CD4-positive, alpha-beta T cell (primary cell): ENCODE measurements at regions not wholly inside any gene's neighbourhood (a gene's known extent, or its start where the extent isn't known, plus 50 kb on each side); places are given as distances from the start of the nearest gene placed in this dataset.

Source experiments
- ATAC-seq: fragments of 200-7000 bp; cut with Tn5 transposase; one replicate; pipeline ENCODE4 v1.10.0; 2022; ENCODE audit warnings: mild to moderate bottlenecking; ENCODE audit not compliant: poor library complexity
- CTCF ChIA-PET: fragments of 350-600 bp; sonication (Branson Sonifier 250); formaldehyde crosslinking; loops from one replicate; lab custom pipeline; 2021; ENCODE audit warnings: antibody characterized with exemption, inconsistent platforms; lab: Charles Lee
- POLR2A ChIA-PET: fragments of 350-600 bp; sonication (Branson Sonifier 250); formaldehyde crosslinking; loops from one replicate; lab custom pipeline; 2021; ENCODE audit warnings: antibody characterized with exemption, inconsistent platforms; lab: Charles Lee
- DNase-seq, 14 experiments: peaks; one replicate each; pipeline ENCODE4 v3.0.0-alpha.2; 2013 to 2020; ENCODE audit warnings: mixed read lengths in 2 of 14
- H3K27ac ChIP-seq, 2 donors: one replicate each; pipeline versions ENCODE4 v1.5.1 to v1.7.0; 2013; ENCODE audit warnings: low read length in 2 of 2, low read depth in 1 of 2, mild to moderate bottlenecking in 1 of 2
- H3K27me3 ChIP-seq, 2 experiments: 1 replicate in 1 of 2; 2 replicates in 1 of 2; pipeline versions ENCODE4 v1.6.1 to v1.7.0; 2013; ENCODE audit warnings: low read length in 2 of 2, control low read depth in 1 of 2, mild to moderate bottlenecking in 1 of 2, moderate library complexity in 1 of 2; ENCODE audit not compliant: insufficient read depth in 2 of 2, control insufficient read depth in 1 of 2
- H3K36me3 ChIP-seq: one replicate; pipeline ENCODE4 v1.6.1; 2013; ENCODE audit warnings: low read length, control low read depth; ENCODE audit not compliant: insufficient read depth
- H3K4me1 ChIP-seq: one replicate; pipeline ENCODE4 v1.6.1; 2013; ENCODE audit warnings: low read length, control low read depth; ENCODE audit not compliant: insufficient read depth
- H3K4me3 ChIP-seq: one replicate; pipeline ENCODE4 v1.5.1; 2013; ENCODE audit warnings: mild to moderate bottlenecking, low read length, moderate library complexity
- H3K9me3 ChIP-seq, 2 experiments: 1 replicate in 1 of 2; 2 replicates in 1 of 2; pipeline versions ENCODE4 v1.6.1 to v1.7.0; 2013; ENCODE audit warnings: low read length in 2 of 2, mild to moderate bottlenecking in 2 of 2, control low read depth in 1 of 2, moderate library complexity in 1 of 2; ENCODE audit not compliant: control insufficient read depth in 1 of 2, insufficient read depth in 1 of 2
- H3K27ac Mint-ChIP-seq: one replicate; pipeline ENCODE4 v1.8.0; 2020; ENCODE audit warnings: mixed read lengths
- H3K27me3 Mint-ChIP-seq: one replicate; pipeline ENCODE4 v1.8.0; 2021; ENCODE audit warnings: mixed read lengths
- H3K36me3 Mint-ChIP-seq: one replicate; pipeline ENCODE4 v1.8.0; 2021; ENCODE audit warnings: low read depth, mixed read lengths
- H3K4me1 Mint-ChIP-seq: one replicate; pipeline ENCODE4 v1.8.0; 2021; ENCODE audit warnings: low read depth, mixed read lengths
- H3K4me3 Mint-ChIP-seq: one replicate; pipeline ENCODE4 v1.8.0; 2020; ENCODE audit warnings: mild to moderate bottlenecking, mixed read lengths
- H3K9me3 Mint-ChIP-seq: one replicate; pipeline ENCODE4 v1.8.0; 2020; ENCODE audit warnings: mixed read lengths
- CTCF ChIP-seq: fragments of 200-600 bp; IDR thresholded peaks from one replicate; pipeline ENCODE4 v1.8.0; 2022; ENCODE audit warnings: antibody characterized with exemption, mild to moderate bottlenecking
- intact Hi-C, 2 experiments: fragments of 100-400 bp; cut with DNase I in 1 of 2; cut with micrococcal nuclease in 1 of 2; formaldehyde crosslinking; loops; one replicate each; pipeline versions ENCODE4 v1.15.1 to v1.9.0; 2023 to 2025; cut with DNase I, micrococcal nuclease

GRCh38 chr12:45613296-45613695, 116.2 kb upstream of the ARID2 start:
- ChIA-PET POLR2A (no interaction called here), CTCF (no interaction called here)
- no peaks in the 10 kb centered on the region for H3K4me1 Mint-ChIP-seq
- no peaks in the 10 kb centered on the region for H3K9me3 Mint-ChIP-seq
- H3K4me3 Mint-ChIP-seq, result no peak overlapping the region
- ATAC-seq, result no peak
- DNase-seq, result no peak
- no peaks in the 10 kb centered on the region for H3K9me3 ChIP-seq
- no peaks in the 10 kb centered on the region for H3K4me1 ChIP-seq
- H3K36me3 ChIP-seq, result no peaks in the 10 kb centered on the region
- intact Hi-C loops, result no loop called here
- no peak for TF ChIP-seq CTCF
- no peaks in the 10 kb centered on the region for H3K27me3 ChIP-seq
- H3K36me3 Mint-ChIP-seq, result no peaks in the 10 kb centered on the region
- H3K4me3 ChIP-seq, result no peak overlapping the region
- peaks cover 4% of the 10 kb centered on the region for H3K27me3 Mint-ChIP-seq
- no peak overlapping the region for H3K27ac ChIP-seq
- H3K27ac Mint-ChIP-seq, result no peak overlapping the region

GRCh38 chr12:45613855-45614254, 115.7 kb upstream of the ARID2 start:
- no peak for DNase-seq
- Mint-ChIP-seq H3K4me3 (no peak overlapping the region), H3K27me3 (peaks cover 4% of the 10 kb centered on the region), H3K27ac (no peak overlapping the region), H3K36me3 (no peaks in the 10 kb centered on the region), H3K4me1 (no peaks in the 10 kb centered on the region), H3K9me3 (no peaks in the 10 kb centered on the region)
- intact Hi-C loops, result no loop called here
- no peak for TF ChIP-seq CTCF
- H3K4me1 ChIP-seq, result no peaks in the 10 kb centered on the region
- H3K27me3 ChIP-seq, result no peaks in the 10 kb centered on the region
- ATAC-seq, result no peak
- H3K36me3 ChIP-seq, result no peaks in the 10 kb centered on the region
- H3K9me3 ChIP-seq, result peaks cover 0 to under 1% of the 10 kb centered on the region in 2 experiments
- ChIA-PET POLR2A (no interaction called here), CTCF (no interaction called here)
- no peak overlapping the region for H3K27ac ChIP-seq
- H3K4me3 ChIP-seq, result no peak overlapping the region

- H3K4me3 ChIP-seq, result no peak overlapping the region
- intact Hi-C loops, result no loop called here
- no peak overlapping the region for H3K4me3 Mint-ChIP-seq
- H3K9me3 Mint-ChIP-seq, result no peaks in the 10 kb centered on the region
- H3K4me1 ChIP-seq, result no peaks in the 10 kb centered on the region
- peaks cover 0 to 3% of the 10 kb centered on the region in 2 experiments for H3K9me3 ChIP-seq
- ChIA-PET POLR2A (no interaction called here), CTCF (no interaction called here)
- H3K36me3 Mint-ChIP-seq, result no peaks in the 10 kb centered on the region
- H3K27ac ChIP-seq, result no peak overlapping the region
- DNase-seq (no peak), ATAC-seq (no peak)
- no peaks in the 10 kb centered on the region for H3K36me3 ChIP-seq
- TF ChIP-seq CTCF, result no peak
- H3K4me1 Mint-ChIP-seq, result no peaks in the 10 kb centered on the region
- H3K27me3 Mint-ChIP-seq, result peaks cover 5% of the 10 kb centered on the region
- H3K27me3 ChIP-seq, result no peaks in the 10 kb centered on the region
- no peak overlapping the region for H3K27ac Mint-ChIP-seq
Observed at GRCh38 chr12:45615268-45615667, 114.2 kb upstream of the ARID2 start.
